NB4 (cell line): ENCODE measurements at regions not wholly inside any gene's neighbourhood (a gene's known extent, or its start where the extent isn't known, plus 50 kb on each side); places are given as distances from the start of the nearest gene placed in this dataset.

Source experiments
- DNase-seq: peaks from one replicate; pipeline ENCODE4 v3.0.0; 2010; ENCODE audit warnings: low read depth
- H3K4me3 ChIP-seq: one replicate; pipeline ENCODE4 v1.5.1; 2011; ENCODE audit warnings: mild to moderate bottlenecking, low read depth, low read length, moderate library complexity
- MYC ChIP-seq: IDR thresholded peaks from 2 replicates; pipeline ENCODE4 v1.6.1; 2011; ENCODE audit warnings: low read depth, low read length
- POLR2A ChIP-seq: IDR thresholded peaks from 2 replicates; pipeline ENCODE4 v1.6.1; 2011; ENCODE audit warnings: mild to moderate bottlenecking; ENCODE audit not compliant: insufficient read length; ENCODE audit errors: extremely low read depth
- TF ChIP-seq, protein P1 (sequence below): IDR thresholded peaks from one replicate; pipeline ENCODE4 v1.5.1; 2012; ENCODE audit warnings: low read depth, low read length
- TF ChIP-seq, protein P2 (sequence below): IDR thresholded peaks from 2 replicates; pipeline ENCODE4 v1.6.1; 2011; ENCODE audit warnings: low read depth, low read length

DNA sequence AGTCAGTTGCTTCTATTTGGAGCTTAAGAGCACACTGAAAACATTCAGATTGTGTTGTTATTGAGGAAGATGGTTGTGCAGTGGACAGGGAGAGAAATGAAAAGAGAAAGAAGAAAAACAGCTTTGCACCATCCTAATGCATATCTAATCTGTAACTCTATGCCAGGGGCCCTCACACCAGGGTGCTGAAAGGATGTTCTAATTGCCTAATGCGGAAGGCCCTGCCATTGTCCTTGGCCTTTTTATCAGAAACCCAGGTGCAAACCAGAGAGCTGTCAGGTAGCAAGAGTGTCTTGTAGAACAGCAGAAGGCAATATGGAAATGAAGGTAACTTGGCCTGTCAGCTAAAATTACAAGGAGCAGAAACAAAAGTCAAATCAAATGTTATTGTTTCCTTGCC is 384.5 kb upstream of the PIK3R1 start:
- TF ChIP-seq, protein P1, sequence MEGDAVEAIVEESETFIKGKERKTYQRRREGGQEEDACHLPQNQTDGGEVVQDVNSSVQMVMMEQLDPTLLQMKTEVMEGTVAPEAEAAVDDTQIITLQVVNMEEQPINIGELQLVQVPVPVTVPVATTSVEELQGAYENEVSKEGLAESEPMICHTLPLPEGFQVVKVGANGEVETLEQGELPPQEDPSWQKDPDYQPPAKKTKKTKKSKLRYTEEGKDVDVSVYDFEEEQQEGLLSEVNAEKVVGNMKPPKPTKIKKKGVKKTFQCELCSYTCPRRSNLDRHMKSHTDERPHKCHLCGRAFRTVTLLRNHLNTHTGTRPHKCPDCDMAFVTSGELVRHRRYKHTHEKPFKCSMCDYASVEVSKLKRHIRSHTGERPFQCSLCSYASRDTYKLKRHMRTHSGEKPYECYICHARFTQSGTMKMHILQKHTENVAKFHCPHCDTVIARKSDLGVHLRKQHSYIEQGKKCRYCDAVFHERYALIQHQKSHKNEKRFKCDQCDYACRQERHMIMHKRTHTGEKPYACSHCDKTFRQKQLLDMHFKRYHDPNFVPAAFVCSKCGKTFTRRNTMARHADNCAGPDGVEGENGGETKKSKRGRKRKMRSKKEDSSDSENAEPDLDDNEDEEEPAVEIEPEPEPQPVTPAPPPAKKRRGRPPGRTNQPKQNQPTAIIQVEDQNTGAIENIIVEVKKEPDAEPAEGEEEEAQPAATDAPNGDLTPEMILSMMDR = no peak
- TF ChIP-seq, protein P2, sequence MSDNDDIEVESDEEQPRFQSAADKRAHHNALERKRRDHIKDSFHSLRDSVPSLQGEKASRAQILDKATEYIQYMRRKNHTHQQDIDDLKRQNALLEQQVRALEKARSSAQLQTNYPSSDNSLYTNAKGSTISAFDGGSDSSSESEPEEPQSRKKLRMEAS = no peak
- TF ChIP-seq POLR2A = no peak
- TF ChIP-seq MYC = no peak
- no peak overlapping the region for H3K4me3 ChIP-seq
- no peak for DNase-seq

DNA sequence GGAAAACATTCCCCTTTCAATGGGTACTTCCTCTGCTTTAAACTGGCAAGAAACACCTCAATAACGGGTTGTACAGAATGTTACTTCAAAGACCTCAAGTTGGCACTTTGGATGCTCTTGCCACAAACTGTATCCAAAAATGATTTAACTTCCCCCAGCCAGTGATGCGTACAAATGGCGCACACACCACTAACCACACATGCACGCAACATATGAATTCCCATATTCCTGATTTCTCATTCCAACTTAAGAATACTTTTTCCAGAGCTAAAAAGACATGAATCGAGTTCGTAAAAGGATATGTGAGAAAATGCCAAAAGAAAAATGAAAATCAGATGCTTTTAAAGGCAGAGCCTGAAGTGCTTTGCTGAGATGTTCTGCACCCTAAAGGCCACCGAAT is 388.0 kb upstream of the PIK3R1 start:
- no peak overlapping the region for H3K4me3 ChIP-seq
- TF ChIP-seq MYC (no peak), POLR2A (no peak)
- TF ChIP-seq, protein P2 = no peak
- TF ChIP-seq, protein P1 = no peak
- no peak for DNase-seq

DNA sequence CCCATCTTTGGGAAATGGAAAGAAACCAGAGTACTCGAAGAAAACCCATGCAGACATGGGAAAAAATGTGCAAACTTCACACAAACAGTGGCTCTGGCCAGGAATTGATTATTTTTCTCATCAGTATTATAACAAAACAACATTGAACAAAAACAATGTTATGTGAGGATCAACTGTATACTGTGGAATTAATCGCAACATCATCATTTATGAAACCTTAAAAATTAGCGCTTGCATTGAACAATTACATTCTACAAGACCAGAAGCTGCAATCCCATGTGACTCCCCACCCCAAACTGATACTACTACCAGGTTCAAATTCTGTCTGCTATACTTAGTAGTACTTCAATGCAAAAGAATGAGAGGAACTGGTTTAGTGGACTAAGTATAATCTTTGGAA is 390.7 kb upstream of the PIK3R1 start:
- H3K4me3 ChIP-seq = no peak overlapping the region
- TF ChIP-seq MYC = no peak
- TF ChIP-seq POLR2A = no peak
- TF ChIP-seq, protein P1 = no peak
- TF ChIP-seq, protein P2 = no peak
- DNase-seq = no peak

DNA sequence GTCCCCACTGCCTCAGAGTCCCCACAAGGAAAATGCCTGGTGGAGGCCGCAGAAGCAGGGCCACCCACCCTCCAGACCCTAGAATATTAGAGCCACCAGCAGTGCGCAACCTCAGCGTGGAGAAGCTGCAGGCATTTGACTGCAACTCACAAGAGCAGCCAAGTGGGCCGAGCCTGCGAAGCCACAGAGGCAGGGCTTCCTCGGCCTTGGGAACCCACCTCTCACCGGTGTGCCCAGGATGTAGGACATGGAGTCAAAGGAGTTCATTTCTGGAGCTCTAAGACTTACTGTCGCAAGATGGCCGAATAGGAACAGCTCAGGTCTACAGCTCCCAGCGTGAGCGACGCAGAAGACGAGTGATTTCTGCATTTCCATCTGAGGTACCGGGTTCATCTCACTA is 397.9 kb upstream of the PIK3R1 start:
- no peak for DNase-seq
- no peak overlapping the region for H3K4me3 ChIP-seq
- TF ChIP-seq POLR2A (no peak), MYC (no peak)
- TF ChIP-seq, protein P1 = no peak
- TF ChIP-seq, protein P2 = no peak

DNA sequence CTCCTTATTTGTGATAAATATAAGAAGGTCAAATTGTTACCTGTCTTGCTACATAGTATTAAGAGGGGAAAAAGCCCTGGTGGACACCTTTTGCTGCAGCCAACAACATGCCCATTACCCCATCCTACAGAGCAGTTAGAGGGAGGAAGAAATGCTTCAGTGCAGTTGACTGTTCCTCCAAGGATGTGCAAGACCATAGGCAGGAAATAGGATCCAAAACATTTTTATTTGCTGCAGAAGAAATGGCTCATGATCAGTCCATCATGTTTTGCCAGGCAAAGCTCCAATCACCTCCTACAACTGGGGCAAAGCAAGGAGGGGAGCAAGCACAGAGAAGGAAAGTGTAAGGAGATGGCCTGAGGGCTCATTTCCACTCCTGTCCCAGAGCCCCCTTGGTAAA is 399.1 kb upstream of the PIK3R1 start:
- DNase-seq = no peak
- TF ChIP-seq MYC = no peak
- TF ChIP-seq, protein P2 = no peak
- TF ChIP-seq, protein P1 = no peak
- TF ChIP-seq POLR2A = no peak
- H3K4me3 ChIP-seq = no peak overlapping the region
